Activated T-cell treated with anti-CD3 and anti-CD28 coated beads, Interleukin-2, amount 50 U/mL, for 24 hours (primary cell): ENCODE measurements at regions not wholly inside any gene's neighbourhood (a gene's known extent, or its start where the extent isn't known, plus 50 kb on each side); places are given as distances from the start of the nearest gene placed in this dataset.

Experiments
- DNase-seq: peaks from one replicate; pipeline ENCODE4 v3.0.0-alpha.2; 2020
- H3K27ac Mint-ChIP-seq: 2 replicates; pipeline ENCODE4 v1.8.0; 2020; ENCODE audit warnings: mild to moderate bottlenecking, mixed read lengths
- H3K27me3 Mint-ChIP-seq: 2 replicates; pipeline ENCODE4 v1.8.0; 2020; ENCODE audit warnings: mixed read lengths
- H3K36me3 Mint-ChIP-seq: 2 replicates; pipeline ENCODE4 v1.8.0; 2020; ENCODE audit warnings: low read depth, mixed read lengths
- H3K4me1 Mint-ChIP-seq: 2 replicates; pipeline ENCODE4 v1.8.0; 2020; ENCODE audit warnings: low read depth, mixed read lengths
- H3K4me3 Mint-ChIP-seq: 2 replicates; pipeline ENCODE4 v1.8.0; 2020; ENCODE audit warnings: mild to moderate bottlenecking, moderate library complexity, mixed read lengths
- H3K9me3 Mint-ChIP-seq: 2 replicates; pipeline ENCODE4 v1.8.0; 2020; ENCODE audit warnings: mixed read lengths

GRCh38 chrX:68994891-68995255 is 166.1 kb downstream of the EFNB1 start:
- Mint-ChIP-seq H3K36me3 (no peaks in the 10 kb centered on the region), H3K9me3 (no peaks in the 10 kb centered on the region), H3K27me3 (peaks cover 39% of the 10 kb centered on the region), H3K4me3 (no peak overlapping the region), H3K27ac (no peak overlapping the region), H3K4me1 (no peaks in the 10 kb centered on the region)
- no peak for DNase-seq

GRCh38 chrX:68994135-68994890 is 165.5 kb downstream of the EFNB1 start:
- no peak for DNase-seq
- H3K27ac Mint-ChIP-seq = no peak overlapping the region
- no peaks in the 10 kb centered on the region for H3K36me3 Mint-ChIP-seq
- no peak overlapping the region for H3K4me3 Mint-ChIP-seq
- no peaks in the 10 kb centered on the region for H3K9me3 Mint-ChIP-seq
- H3K27me3 Mint-ChIP-seq = peaks cover 39% of the 10 kb centered on the region
- H3K4me1 Mint-ChIP-seq = no peaks in the 10 kb centered on the region

GRCh38 chrX:68992821-68993397 is 164.1 kb downstream of the EFNB1 start:
- Mint-ChIP-seq H3K4me1 (no peaks in the 10 kb centered on the region), H3K36me3 (no peaks in the 10 kb centered on the region), H3K9me3 (no peaks in the 10 kb centered on the region), H3K4me3 (no peak overlapping the region), H3K27me3 (peaks cover 39% of the 10 kb centered on the region), H3K27ac (no peak overlapping the region)
- DNase-seq = no peak

- Mint-ChIP-seq H3K27me3 (peaks cover 31% of the 10 kb centered on the region), H3K9me3 (no peaks in the 10 kb centered on the region), H3K36me3 (no peaks in the 10 kb centered on the region), H3K4me3 (no peak overlapping the region), H3K4me1 (no peaks in the 10 kb centered on the region), H3K27ac (no peak overlapping the region)
- no peak for DNase-seq
Observed at GRCh38 chrX:68991691-68992345, 163.0 kb downstream of the EFNB1 start.

DNA sequence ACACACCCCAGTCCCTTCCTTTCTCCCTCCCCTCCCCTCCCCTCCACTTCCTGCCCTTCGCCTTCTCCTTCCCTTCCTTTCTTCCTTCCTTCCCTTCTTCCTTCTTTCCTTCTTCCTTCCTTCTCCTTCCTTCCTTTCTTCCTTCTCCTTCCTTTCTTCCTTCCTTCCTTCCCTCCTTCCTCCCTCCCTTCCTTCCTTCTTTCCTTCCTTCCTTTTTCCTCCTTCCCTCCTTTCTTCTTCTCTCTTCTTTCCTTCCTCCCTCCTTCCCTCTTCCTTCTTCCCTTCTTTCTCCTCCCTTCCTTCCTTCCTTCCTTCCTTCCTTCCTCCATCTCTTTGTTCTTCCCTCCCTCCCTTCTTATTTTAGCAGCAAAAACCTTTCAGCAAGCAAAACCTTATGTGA is 162.1 kb downstream of the EFNB1 start:
- peaks cover 27% of the 10 kb centered on the region for H3K27me3 Mint-ChIP-seq
- H3K27ac Mint-ChIP-seq = no peak overlapping the region
- DNase-seq = no peak
- H3K9me3 Mint-ChIP-seq = no peaks in the 10 kb centered on the region
- no peak overlapping the region for H3K4me3 Mint-ChIP-seq
- no peaks in the 10 kb centered on the region for H3K4me1 Mint-ChIP-seq
- no peaks in the 10 kb centered on the region for H3K36me3 Mint-ChIP-seq

DNA sequence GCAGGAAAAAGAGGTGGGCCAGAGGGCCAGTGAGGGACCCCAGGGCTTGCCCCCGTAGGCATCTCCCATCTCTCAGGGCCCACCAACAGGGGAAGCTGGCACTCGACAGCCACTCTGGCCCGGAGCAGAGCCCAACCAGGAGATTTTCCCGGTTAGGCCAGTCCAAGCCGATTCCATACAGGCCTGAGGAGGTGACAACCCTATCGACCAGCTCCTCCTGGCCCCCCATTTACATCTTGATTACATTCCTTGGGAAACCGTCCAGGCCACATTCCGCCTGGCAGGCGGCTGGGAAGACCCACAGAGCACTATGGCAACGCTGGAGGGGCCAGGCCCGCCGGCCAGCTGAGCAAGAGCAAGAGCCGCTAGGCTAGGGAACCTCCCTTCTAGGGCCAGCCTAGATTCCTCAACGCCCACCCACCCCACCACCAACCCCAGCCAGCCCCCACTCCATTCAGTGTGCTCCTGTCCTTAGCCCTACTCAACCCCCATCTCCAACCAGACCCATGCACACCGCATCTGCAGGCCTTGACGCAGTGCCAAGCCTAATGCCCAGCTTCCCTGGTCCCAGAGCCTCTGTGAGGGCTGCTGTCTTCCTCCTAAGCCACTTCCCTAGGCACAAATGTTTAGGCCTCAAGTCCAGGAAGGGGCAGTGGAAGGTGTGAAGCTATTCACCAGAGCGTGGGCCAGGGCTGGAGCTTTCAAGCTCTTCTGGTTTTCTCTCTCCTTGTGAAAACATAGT is 161.2 kb downstream of the EFNB1 start:
- Mint-ChIP-seq H3K36me3 (no peaks in the 10 kb centered on the region), H3K4me1 (no peaks in the 10 kb centered on the region), H3K27ac (no peak overlapping the region), H3K9me3 (no peaks in the 10 kb centered on the region), H3K4me3 (no peak overlapping the region), H3K27me3 (peaks cover 22% of the 10 kb centered on the region)
- no peak for DNase-seq

- Mint-ChIP-seq H3K9me3 (no peaks in the 10 kb centered on the region), H3K27me3 (peaks cover 20% of the 10 kb centered on the region), H3K4me1 (no peaks in the 10 kb centered on the region), H3K4me3 (no peak overlapping the region), H3K27ac (no peak overlapping the region), H3K36me3 (no peaks in the 10 kb centered on the region)
- DNase-seq = no peak
Observed at GRCh38 chrX:68989456-68989855, 160.6 kb downstream of the EFNB1 start.

GRCh38 chrX:68988865-68989264 is 160.0 kb downstream of the EFNB1 start:
- Mint-ChIP-seq H3K4me1 (no peaks in the 10 kb centered on the region), H3K4me3 (no peak overlapping the region), H3K9me3 (no peaks in the 10 kb centered on the region), H3K27ac (no peak overlapping the region), H3K27me3 (peaks cover 15% of the 10 kb centered on the region), H3K36me3 (no peaks in the 10 kb centered on the region)
- DNase-seq = no peak

- DNase-seq = no peak
- no peaks in the 10 kb centered on the region for H3K9me3 Mint-ChIP-seq
- no peaks in the 10 kb centered on the region for H3K4me1 Mint-ChIP-seq
- peaks cover 23% of the 10 kb centered on the region for H3K27me3 Mint-ChIP-seq
- no peak overlapping the region for H3K27ac Mint-ChIP-seq
- H3K36me3 Mint-ChIP-seq = no peaks in the 10 kb centered on the region
- H3K4me3 Mint-ChIP-seq = no peak overlapping the region
Observed at GRCh38 chrX:68985135-68985755, 156.4 kb downstream of the EFNB1 start.

- Mint-ChIP-seq H3K4me3 (no peak overlapping the region), H3K27me3 (peaks cover 23% of the 10 kb centered on the region), H3K4me1 (no peaks in the 10 kb centered on the region), H3K36me3 (no peaks in the 10 kb centered on the region), H3K27ac (no peak overlapping the region), H3K9me3 (no peaks in the 10 kb centered on the region)
- no peak for DNase-seq
Observed at GRCh38 chrX:68983004-68983857, 154.4 kb downstream of the EFNB1 start.

GRCh38 chrX:68982476-68982875 is 153.7 kb downstream of the EFNB1 start:
- DNase-seq = no peak
- Mint-ChIP-seq H3K36me3 (no peaks in the 10 kb centered on the region), H3K27me3 (peaks cover 23% of the 10 kb centered on the region), H3K27ac (no peak overlapping the region), H3K9me3 (no peaks in the 10 kb centered on the region), H3K4me3 (no peak overlapping the region), H3K4me1 (no peaks in the 10 kb centered on the region)

GRCh38 chrX:68980906-68981616 is 152.2 kb downstream of the EFNB1 start:
- no peaks in the 10 kb centered on the region for H3K9me3 Mint-ChIP-seq
- H3K36me3 Mint-ChIP-seq = no peaks in the 10 kb centered on the region
- no peak overlapping the region for H3K4me3 Mint-ChIP-seq
- H3K4me1 Mint-ChIP-seq = no peaks in the 10 kb centered on the region
- no peak overlapping the region for H3K27ac Mint-ChIP-seq
- H3K27me3 Mint-ChIP-seq = peaks cover 23% of the 10 kb centered on the region
- DNase-seq = no peak

DNA sequence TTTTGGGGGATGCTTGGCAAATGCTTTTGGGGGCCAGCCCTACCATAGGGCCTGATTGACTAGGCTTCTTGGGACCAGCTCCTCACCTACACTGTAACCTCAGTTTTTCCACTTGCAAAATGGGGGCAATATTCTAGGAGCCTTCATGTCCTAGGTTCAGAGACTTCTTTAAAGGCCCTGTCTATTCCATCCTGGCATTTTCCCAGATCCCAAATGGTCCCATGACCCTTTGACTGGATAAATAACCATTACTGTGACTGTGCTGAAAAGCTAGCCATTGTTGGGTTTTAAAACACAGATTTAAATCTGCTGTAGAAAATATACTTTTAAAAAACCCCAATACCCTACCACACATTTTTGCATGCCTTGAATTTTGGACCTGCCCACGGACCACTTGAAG is 149.8 kb downstream of the EFNB1 start:
- no peak for DNase-seq
- no peaks in the 10 kb centered on the region for H3K4me1 Mint-ChIP-seq
- no peak overlapping the region for H3K27ac Mint-ChIP-seq
- H3K27me3 Mint-ChIP-seq = peaks cover 16% of the 10 kb centered on the region
- no peaks in the 10 kb centered on the region for H3K36me3 Mint-ChIP-seq
- H3K9me3 Mint-ChIP-seq = no peaks in the 10 kb centered on the region
- H3K4me3 Mint-ChIP-seq = no peak overlapping the region
